Heart right ventricle (tissue), 16 donors: ENCODE measurements at regions not wholly inside any gene's neighbourhood (a gene's known extent, or its start where the extent isn't known, plus 50 kb on each side); places are given as distances from the start of the nearest gene placed in this dataset.

Experiments
- ATAC-seq, 8 donors: fragments of 200-7000 bp; cut with Tn5 transposase; one replicate each; pipeline ENCODE4 v1.9.1; 2020; ENCODE audit warnings: mild to moderate bottlenecking in 8 of 8, moderate library complexity in 8 of 8, moderate number of reproducible peaks in 1 of 8
- DNase-seq, 2 donors: peaks; one replicate each; pipeline ENCODE4 v3.0.0-alpha.2; 2020
- H3K27ac ChIP-seq, 10 donors: fragments of 200-600 bp; sonication (generic) in 2 of 10; one replicate each; pipeline versions ENCODE4 v1.5.0 to v1.8.0; 2020 to 2022; ENCODE audit warnings: mild to moderate bottlenecking in 3 of 10
- H3K27me3 ChIP-seq, 7 donors: fragments of 200-600 bp; one replicate each; pipeline ENCODE4 v1.8.0; 2021 to 2022; ENCODE audit warnings: mild to moderate bottlenecking in 2 of 7
- H3K36me3 ChIP-seq, 9 donors: fragments of 200-600 bp; sonication (generic) in 1 of 9; one replicate each; pipeline versions ENCODE4 v1.5.0 to v1.8.0; 2020 to 2022; ENCODE audit warnings: mild to moderate bottlenecking in 2 of 9
- H3K4me1 ChIP-seq, 9 donors: fragments of 200-600 bp; sonication (generic) in 1 of 9; one replicate each; pipeline versions ENCODE4 v1.5.0 to v1.8.0; 2020 to 2022; ENCODE audit warnings: mild to moderate bottlenecking in 4 of 9
- H3K4me3 ChIP-seq, 10 donors: fragments of 200-600 bp; sonication (generic) in 2 of 10; one replicate each; pipeline versions ENCODE4 v1.5.0 to v1.8.0; 2020 to 2022; ENCODE audit warnings: mild to moderate bottlenecking in 7 of 10, moderate library complexity in 2 of 10
- H3K9me3 ChIP-seq, 11 donors: fragments of 200-600 bp in 10 of 11; sonication (generic) in 2 of 11; one replicate each; pipeline versions ENCODE4 v1.5.0 to v1.8.0; 2013 to 2022; ENCODE audit warnings: mild to moderate bottlenecking in 2 of 11, control low read depth in 1 of 11, moderate library complexity in 1 of 11
- WGBS, 2 donors: extraction: QIAGEN DNeasy Blood & Tissue Kit; methylation state at CpG; one replicate each; pipeline ENCODE4 v1.1.7; 2013; ENCODE audit warnings: inconsistent platforms in 1 of 2; 5-methylcytosine and 5-hydroxymethylcytosine counted together
- intact Hi-C, 10 donors: fragments of 100-400 bp; cut with DNase I; formaldehyde crosslinking; loops; one replicate each; pipeline versions ENCODE4 v1.11.1 to v1.14.2; 2022
- TF ChIP-seq, protein P1 (sequence below), 9 donors: fragments of 200-600 bp; sonication (generic) in 2 of 9; IDR thresholded peaks; one replicate each; pipeline versions ENCODE4 v1.5.0 to v1.8.0; 2021 to 2022; ENCODE audit warnings: antibody characterized with exemption in 9 of 9, mild to moderate bottlenecking in 5 of 9, moderate library complexity in 1 of 9
- donor health status: Arrhythmogenic right ventricular cardiomyopathy.
- donor health status: ischemic (EF 13 %, LVEDD 7.1; RV severe dilation, severe dysfunction).
- donor health status: healthy with polysubstance abuse.
- donor health status: DM: no; HTN: yes; CAD: no.
- donor health status: DM: no; HTN: no; CAD: no.
- donor health status: ischemic (EF 25% LVEDD 6.9; RV normal size, moderate dysfunction).
- donor health status: ischemic (EF 25% LVEDD 5.7; RV mildly dilated, moderate dysfunction).
- donor health status: healthy.
- donor health status: DM: yes; HTN: yes; CAD: no.
- donor health status: Ischemic cardiomyopathy.
- donor health status: ischemic (EF 35%, LVEDD 5.7; RV mildly dilated, moderate dysfunction).
- donor health status: nonischemic (EF 11% LVEDD 7.7; RV severe dilation, severe dysfunction).
- donor health status: DM: yes; HTN: yes; CAD: no.
- donor health status: PGD.
- donor health status: ischemic (EF 29% LVEDD 5.4; RV normal size, mild dysfunction).
- donor health status: nonischemic (EF 23%, LVEDD 6.1; RV moderate dilation, normal function).

DNA sequence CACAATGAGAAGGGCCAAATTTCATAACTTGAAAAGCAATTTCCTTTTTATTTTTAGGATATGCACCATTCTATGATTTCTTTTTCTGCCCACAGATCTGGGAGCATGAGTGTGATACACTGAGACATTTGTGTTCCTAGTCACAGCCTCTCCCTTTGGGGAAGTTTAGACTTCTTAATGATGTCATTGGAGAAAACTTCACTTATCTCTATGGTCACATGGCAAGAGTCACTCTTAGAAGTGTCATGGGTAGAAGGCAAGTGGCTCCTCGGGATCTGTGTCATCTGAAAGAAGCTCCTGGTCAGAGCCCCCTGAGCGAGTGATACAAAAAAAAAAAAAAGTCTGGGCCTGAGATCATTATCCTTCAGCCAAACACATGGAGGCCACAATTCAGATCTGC, 62.5 kb upstream of the LGALSL start:
- TF ChIP-seq, protein P1, sequence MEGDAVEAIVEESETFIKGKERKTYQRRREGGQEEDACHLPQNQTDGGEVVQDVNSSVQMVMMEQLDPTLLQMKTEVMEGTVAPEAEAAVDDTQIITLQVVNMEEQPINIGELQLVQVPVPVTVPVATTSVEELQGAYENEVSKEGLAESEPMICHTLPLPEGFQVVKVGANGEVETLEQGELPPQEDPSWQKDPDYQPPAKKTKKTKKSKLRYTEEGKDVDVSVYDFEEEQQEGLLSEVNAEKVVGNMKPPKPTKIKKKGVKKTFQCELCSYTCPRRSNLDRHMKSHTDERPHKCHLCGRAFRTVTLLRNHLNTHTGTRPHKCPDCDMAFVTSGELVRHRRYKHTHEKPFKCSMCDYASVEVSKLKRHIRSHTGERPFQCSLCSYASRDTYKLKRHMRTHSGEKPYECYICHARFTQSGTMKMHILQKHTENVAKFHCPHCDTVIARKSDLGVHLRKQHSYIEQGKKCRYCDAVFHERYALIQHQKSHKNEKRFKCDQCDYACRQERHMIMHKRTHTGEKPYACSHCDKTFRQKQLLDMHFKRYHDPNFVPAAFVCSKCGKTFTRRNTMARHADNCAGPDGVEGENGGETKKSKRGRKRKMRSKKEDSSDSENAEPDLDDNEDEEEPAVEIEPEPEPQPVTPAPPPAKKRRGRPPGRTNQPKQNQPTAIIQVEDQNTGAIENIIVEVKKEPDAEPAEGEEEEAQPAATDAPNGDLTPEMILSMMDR (IDR thresholded peaks at IDR 0.05): no peak
- no peak for DNase-seq

GRCh38 chr2:64391940-64392339, 62.0 kb upstream of the LGALSL start:
- peak overlapping the region in 4 of 10 donors; percentile 17 to 59 (median 46) for H3K27ac ChIP-seq
- DNase-seq: no peak
- ATAC-seq: no peak
- no peaks in the 10 kb centered on the region for H3K36me3 ChIP-seq
- intact Hi-C loops: no loop called here
- no peaks in the 10 kb centered on the region for H3K27me3 ChIP-seq
- H3K4me3 ChIP-seq: no peak overlapping the region
- peaks cover 0 to 22% (median 7%) of the 10 kb centered on the region in 11 donors for H3K9me3 ChIP-seq
- 76 to 82% methylated on average over 1 of the region's 1 CpG for WGBS, 2 donors
- TF ChIP-seq, protein P1 (IDR thresholded peaks at IDR 0.05): no peak
- H3K4me1 ChIP-seq: peaks cover 0 to 5% (median 0%) of the 10 kb centered on the region in 9 donors

More for the DNA sequence above, 62.5 kb upstream of the LGALSL start:
- Histone ChIP-seq H3K4me3 (no peak overlapping the region), H3K27me3 (no peaks in the 10 kb centered on the region), H3K9me3 (peaks cover 0 to 22% (median 7%) of the 10 kb centered on the region in 11 donors), H3K36me3 (no peaks in the 10 kb centered on the region), H3K27ac (peak overlapping the region in 4 of 10 donors; percentile 17 to 59 (median 48)), H3K4me1 (peaks cover 0 to 5% (median 0%) of the 10 kb centered on the region in 9 donors)
- ATAC-seq: peak in 7 of 8 donors; percentile 38 to 79 (median 64)
- intact Hi-C loops: no loop called here
- 58 to 76% methylated on average over 2 of the region's 2 CpGs for WGBS, 2 donors

DNA sequence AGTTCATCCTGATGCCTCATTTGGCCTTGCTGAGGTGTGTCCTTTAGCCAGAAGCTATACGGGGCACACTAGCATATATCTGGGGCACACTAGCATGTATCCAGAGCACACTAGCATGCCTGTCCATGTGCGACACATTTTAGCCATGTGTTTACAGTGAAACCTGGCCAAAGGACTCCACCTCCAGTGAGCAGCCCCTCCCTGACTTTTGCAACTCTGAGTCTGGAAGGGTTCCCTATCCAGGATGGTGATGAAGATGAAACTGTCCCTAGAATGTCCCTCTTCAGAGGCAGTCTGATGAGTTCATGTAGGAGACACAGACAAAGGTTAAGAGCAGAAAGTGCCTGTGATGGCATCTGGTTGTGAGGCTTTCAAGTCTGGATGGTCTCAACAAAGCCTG, 61.4 kb upstream of the LGALSL start:
- ATAC-seq: no peak
- TF ChIP-seq, protein P1 (IDR thresholded peaks at IDR 0.05): no peak
- H3K4me1 ChIP-seq: peaks cover 0 to 5% (median 0%) of the 10 kb centered on the region in 9 donors
- DNase-seq: no peak
- H3K4me3 ChIP-seq: no peak overlapping the region
- H3K9me3 ChIP-seq: peaks cover 0 to 22% (median 7%) of the 10 kb centered on the region in 11 donors
- no peaks in the 10 kb centered on the region for H3K27me3 ChIP-seq
- peak overlapping the region in 1 of 10 donors; percentile 45 for H3K27ac ChIP-seq
- intact Hi-C loops: no loop called here
- H3K36me3 ChIP-seq: no peaks in the 10 kb centered on the region
- 91 to 98% methylated on average over 2 of the region's 2 CpGs for WGBS, 2 donors

DNA sequence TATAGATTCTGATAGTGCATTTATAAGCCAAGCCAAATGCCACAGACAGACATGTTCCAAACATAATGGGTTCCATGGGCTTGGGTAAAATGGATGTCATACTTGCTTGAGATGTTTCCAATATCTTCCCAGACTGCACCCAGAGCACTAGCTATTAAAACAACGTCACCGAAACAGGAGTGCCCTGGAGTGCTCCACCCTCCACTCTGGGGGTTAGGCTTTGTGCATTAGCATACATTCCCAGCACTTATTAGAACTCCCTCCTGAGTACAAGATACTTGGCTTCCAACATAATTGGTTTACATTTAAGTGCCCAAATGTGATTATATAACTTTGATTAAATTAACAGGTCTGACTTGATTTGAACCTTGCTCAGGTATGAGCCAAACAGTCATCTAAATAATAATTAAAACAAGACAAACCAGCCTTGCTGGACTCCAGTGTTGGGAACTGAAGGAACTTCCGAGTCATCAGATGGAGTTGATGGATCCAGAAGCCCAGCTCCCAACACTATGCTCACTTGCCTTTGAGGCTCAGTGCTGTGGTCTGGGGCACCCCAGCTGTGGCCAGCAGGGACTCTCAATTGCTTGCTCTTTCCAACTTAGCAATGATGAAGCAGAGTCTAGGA, 60.5 kb upstream of the LGALSL start:
- Histone ChIP-seq H3K27me3 (no peaks in the 10 kb centered on the region), H3K36me3 (no peaks in the 10 kb centered on the region), H3K4me1 (peaks cover 0 to 5% (median 0%) of the 10 kb centered on the region in 9 donors), H3K9me3 (peaks cover 0 to 22% (median 7%) of the 10 kb centered on the region in 11 donors), H3K27ac (no peak overlapping the region), H3K4me3 (no peak overlapping the region)
- intact Hi-C loops: no loop called here
- TF ChIP-seq, protein P1 (IDR thresholded peaks at IDR 0.05): no peak
- ATAC-seq (no peak), DNase-seq (no peak)
- 90 to 94% methylated on average over 3 of the region's 3 CpGs for WGBS, 2 donors
